RKO (cell line): ENCODE measurements at regions not wholly inside any gene's neighbourhood (a gene's known extent, or its start where the extent isn't known, plus 50 kb on each side); places are given as distances from the start of the nearest gene placed in this dataset.
A peak's percentile ranks its signal among the peaks of the same experiment; 100 is the strongest.
"Not testable (repeated sequence)": the region's sequence is repeated elsewhere in the genome, so short reads cannot be mapped to it uniquely, and the experiment has no call there.

ENCODE experiments used
- DNase-seq: peaks from one replicate; pipeline ENCODE4 v3.0.0-alpha.2; 2016; ENCODE audit warnings: low spot score

DNA sequence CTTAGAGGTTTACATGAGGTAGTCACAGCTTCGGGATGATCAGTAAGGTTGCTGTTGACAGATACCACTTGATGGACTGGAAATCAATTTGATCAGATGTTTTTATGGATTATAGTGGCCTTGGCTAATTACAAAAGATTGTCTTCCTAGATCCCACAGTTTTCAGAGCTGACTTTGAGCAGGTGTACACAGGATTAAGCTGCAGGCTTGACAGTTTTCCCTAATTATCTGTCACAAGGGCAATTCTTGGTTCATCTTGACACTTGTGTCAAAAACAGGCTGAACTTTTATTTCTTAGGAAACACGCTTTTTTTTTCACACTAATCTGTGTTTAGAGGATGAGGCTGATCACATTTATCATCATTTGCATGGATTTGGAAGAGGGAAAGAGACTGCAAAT, 824.0 kb upstream of the PIK3C3 start:
- no peak for DNase-seq

DNA sequence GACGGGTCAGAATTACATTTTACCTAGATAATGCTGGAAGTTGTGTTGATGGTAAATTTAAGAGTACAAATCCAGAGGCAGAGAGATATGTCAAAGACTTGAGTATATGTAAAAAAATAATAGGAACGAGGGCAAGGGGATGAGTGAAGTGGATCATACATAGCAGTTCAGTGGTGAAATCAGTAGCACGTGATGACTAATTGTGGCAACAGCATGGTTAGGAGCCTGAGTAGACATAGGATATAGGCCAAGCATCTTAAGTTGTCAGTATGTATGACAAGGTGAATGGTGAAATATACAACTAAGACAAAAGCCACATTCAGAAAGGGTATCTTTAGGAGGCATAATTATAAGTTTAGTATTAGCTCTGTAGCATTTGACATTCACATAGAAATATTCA, 826.5 kb upstream of the PIK3C3 start:
- DNase-seq: no peak

DNA sequence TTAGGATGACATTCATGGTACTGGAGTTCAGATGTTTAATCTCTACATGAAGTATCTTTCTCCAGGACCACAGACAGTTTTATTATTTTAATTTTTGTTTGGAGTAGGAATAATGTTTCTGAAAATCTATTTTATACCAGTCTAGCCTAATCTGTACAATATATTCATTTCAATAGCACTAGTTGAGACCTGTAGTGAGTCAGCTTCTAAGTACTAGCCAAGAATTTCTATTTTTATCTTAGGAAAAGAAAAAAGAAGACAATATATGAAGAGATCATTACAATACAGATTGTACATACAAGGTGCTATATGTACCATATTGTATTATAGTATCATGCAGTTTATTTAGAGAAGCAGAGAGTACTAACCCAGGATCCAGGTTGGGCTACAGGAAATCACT, 826.9 kb upstream of the PIK3C3 start:
- no peak for DNase-seq

DNA sequence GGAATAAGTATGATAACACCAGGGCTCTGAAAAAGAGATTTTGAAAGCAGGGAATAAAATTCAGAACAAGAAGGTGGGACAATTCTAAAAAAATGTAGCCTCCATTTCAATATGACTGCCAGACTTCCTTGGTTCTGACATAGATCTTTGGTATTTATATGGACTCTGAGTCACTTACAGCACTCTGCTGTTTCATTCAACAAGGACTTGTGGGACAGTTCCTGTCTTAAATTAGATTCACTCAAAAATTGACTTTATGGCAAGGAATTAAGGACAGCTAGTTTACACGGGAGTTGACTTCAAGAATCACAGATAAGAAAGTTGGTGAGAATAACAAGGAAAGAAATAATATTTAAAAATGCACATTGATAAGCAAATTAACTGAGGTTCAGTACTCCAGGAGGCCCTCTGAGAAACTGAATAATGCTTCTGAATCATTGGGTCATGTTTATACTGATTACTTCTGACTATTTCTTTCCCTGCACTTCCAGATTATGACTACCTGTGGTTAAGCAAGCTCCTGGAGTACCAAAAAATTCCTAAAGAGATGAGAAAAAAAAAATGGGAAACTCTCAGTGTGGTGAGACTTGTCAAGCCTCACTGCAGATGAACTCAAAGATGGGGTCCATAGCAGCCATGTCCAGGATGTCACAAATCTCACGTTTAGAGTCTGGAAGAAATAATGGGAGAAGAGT, 828.3 kb upstream of the PIK3C3 start:
- DNase-seq: peak; percentile 54

DNA sequence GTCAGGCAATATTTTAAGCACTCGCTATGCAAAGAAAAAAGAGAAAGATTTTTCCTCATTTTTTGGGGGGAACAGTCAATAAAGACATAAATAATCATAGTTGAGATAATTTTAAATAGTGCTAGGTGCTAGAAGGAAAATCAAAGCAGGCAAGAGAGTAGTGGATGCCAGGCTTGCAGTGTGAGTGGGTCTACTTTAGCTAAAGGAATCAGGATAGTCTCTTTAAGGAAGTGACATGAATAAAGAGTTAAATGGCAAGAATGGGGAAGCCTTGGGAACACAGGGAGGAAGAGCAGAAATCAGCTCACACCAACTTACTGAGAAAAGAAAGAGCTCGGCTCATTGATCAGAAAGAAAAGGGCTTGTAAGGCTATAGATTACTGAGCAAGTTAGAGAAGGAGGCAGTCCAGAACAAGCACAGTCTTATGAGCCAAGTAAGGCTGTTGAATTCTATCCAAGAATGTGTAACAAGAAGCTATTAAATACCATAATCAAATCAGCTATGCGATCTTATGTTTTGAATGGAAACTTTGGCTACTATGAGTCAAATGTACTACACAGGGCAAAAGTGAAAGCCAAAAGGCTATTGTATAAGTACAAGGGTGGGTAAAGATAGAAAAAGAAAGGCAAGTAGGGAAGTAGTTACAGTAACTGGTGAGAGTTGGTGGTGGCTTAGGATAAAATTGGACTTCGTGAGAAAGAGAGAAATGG, 833.8 kb upstream of the PIK3C3 start:
- no peak for DNase-seq

DNA sequence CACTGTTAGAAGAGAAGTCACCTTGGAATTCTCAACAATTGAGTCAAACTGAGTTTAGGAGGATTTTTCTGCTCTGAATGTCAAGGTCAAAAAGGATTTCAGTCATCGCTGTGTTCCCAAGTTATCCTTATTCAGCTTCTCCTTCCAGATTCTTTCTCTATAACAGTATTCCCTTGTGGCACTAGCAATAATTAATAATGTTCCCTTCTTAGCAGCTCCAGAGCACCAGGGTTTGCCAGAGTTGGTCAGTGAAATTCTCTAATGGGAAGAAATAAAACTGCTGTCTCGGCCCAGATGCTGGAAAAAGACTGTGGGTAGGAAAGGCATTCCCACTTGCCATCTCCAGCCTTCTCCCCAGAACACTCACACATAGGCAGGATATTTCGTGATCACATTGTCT, 836.0 kb upstream of the PIK3C3 start:
- no peak for DNase-seq

DNA sequence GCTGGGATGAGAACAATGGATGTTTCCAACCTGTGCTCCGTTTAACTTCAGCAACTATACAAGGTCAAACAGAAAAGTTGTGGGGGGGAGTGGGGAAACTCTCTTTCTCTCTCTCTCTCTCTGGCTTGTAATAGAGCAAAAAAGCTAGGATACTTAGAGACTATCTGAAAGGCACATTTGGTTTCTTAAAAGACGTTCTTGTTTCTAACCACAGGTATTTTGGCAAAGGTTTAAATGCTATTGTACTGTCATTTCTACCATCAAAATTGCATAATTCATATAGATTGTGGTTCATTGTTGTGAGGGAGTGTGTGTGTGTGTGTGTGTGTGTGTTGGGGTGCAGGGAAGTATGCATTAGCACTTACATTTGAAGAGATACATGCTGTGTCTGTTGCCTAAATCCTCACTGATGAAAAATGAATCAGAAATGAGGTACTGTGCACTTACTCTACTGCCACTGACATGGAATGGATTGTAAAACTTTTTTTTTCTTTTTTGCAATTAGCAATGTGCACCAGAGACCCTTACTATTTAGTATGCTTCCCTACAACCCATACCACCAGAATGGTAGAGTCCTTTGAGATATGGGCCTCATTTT, 841.0 kb upstream of the PIK3C3 start:
- no peak for DNase-seq

DNA sequence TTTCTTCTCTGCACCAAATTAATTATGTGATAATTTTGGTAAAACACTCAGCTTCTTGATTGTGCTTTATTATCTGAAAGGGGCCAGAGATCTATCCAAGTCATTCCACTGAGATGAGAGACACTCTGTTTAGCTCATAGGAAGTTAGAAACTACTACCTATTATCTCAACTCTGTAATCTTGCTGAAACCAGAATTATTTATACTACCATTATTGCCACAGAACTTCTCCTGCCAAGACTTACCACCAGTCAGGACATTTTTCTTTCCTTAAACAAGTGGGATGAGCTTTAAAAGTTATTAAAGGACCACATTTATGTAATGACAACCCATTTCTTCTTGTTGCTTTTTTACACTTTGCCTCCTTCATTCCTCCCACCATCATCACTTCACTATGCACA, 855.6 kb upstream of the PIK3C3 start:
- DNase-seq: no peak

DNA sequence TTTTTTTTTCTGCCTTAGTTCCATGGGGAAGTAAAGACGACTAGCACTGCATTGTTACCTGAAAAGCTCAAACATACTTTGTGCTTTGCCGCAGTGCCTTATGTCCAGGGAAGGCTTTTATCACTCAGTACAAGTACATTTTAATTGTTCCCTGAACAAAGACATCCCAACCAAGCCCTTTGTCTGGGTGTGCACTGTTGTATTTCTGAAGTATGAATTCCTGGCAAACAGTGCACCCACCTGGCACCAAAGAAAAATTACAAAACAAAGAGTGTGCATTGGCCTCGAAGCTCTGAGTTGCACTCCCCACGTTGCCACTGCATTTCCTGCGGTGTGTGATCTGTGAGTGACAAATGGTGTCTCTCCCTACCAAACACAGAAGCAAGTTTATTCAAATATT, 858.5 kb upstream of the PIK3C3 start:
- DNase-seq: peak; percentile 20

DNA sequence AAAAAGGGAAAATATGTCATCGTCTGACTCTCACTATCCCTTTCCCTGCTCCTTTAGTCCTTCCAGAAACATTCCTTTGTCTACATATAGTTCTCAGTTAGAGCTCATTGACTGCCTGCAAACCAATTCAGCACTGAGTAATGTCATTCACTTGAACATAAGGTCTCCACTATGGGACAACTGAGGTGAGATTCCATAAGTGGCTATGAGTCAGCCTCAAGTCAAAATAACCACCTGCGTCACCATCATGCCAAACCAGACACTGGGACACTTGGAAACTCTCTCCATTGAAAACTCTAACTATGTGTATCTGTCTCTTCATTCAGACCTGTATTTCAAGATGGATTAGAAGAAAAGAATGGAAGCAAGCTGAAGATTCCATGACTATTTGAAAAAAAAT, 878.0 kb upstream of the PIK3C3 start:
- DNase-seq: no peak

DNA sequence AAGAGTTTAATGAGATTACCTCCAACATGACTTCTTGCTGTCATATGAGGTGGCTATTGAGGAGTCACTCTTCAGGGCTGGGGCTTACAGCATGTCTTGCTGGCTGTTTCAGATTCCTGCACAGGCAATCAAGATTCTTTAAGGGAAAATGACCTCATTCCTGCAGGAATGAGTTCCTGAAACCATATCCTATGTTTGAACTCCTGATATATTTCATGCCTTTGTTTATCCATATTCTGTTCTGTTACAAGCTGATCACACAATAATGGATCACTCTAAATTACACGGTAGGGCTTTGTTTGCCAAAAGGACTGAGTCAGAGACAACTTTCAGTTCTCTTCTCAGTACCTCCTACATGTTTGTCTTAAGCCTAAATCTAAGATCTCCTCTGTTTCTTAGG, 879.8 kb upstream of the PIK3C3 start:
- no peak for DNase-seq

DNA sequence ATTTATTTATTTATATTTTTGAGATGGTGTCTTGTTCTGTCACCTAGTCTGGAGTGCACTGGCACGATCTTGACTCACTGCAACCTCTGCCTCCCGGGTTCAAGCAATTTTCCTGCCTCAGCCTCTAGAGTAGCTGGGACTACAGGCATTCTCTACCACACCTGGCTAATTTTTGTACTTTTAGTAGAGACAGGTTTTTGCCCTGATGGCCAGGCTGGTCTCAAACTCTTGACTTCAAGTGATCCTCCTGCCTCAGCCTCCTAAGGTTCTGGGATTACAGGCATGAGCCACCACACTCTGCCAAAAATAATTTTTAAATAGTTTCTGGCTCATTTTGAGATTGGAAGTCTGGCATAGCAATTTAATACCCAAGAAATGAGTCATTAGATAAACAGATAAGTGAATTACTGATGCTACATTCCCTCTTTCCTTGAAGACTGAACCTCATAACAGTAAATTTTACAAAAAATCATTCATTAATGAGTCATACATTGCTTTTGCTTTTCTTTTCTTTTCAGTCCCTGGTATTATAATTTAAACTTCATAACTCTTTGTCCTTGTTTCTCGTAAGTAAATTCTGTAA, 881.6 kb upstream of the PIK3C3 start:
- no peak for DNase-seq

DNA sequence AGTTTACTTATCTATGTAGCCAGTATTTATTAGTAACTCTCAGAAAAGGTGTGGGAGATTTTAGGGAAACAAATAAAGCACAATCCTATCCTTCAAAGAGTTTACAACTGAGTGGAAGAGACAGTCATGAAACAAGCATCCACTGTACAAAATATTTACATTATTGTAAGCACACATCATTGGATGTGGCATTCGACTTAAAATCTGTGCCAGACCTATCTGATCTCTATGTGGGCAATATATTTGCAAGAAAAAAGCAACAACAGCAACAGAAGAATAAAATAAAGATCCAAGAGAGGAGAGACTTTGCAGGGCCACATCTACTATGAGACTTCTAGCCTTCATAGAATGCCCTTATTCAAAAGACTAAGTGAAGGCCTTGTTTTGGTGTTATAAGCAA, 882.1 kb upstream of the PIK3C3 start:
- DNase-seq: no peak

DNA sequence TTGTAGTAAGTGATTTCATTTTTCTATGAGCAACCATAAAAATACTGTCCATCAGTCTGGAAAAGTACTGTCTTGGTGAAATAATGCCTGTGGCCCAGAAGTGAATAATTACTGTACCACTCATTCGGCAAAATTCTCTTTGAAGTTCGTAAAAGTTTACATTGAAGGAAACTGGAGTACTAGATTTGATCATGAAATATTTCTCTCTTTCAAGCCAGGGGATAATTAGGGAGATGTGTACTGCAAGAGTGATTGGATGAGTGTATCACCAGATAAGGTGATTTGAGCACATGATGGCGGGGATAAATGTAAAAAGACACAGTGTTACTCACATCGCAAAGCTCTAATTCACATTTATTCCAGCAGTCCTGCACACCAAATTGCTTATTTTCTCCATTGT, 883.2 kb upstream of the PIK3C3 start:
- no peak for DNase-seq

DNA sequence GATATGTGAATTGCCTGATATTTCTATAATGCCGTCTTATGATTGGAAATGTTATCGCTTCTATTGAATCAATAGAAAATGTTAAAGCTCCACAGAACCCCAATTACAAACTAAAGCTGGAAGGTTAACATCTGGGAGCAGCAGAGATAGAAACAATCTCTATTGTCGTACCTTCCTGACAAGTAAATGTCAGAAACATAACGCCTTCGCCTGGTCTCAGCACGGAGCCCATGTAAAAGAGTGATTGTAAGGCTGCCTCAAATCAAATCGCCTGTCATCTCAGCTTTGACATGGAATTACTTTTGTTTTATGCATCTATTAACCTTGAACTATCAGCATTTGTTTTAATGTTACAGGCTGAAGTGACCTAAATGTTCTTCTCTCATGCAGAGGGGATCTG, 885.9 kb upstream of the PIK3C3 start:
- DNase-seq: no peak

DNA sequence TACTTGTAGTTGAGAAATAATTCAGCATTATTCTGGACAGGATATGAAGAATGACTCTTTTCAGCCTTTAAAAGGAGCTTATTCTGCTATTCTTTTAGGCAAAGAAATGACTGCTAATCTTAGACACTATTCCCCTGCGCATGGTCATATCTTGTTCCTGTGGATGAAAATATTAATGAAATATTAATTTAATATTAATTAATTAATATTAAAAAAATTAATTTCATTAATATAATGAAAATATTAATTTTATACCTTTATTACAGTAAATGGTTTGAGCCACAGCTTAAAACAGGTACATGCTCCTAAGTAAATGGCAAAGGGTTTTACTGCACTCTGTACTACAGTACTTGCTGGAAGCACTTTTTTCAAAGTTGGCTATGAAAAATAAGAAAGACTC, 890.1 kb upstream of the PIK3C3 start:
- DNase-seq: no peak

DNA sequence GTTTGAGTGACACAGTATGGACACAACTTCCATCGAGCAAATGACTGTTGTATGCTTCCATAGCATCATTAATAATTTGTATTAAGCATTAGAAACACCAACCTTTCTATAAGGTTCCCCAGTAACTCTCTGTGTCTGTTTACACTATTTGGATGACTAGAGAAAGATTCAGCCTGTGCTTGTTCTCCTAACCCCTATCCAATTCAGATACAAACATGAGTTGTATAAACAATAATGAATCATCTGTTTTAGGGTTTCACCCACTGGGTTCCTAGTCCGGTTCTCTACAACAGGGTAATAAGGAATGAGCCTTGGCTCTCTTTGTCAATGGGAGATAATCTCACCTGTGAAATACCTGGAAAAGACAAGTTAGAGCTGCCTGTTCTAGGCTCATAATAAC, 894.1 kb upstream of the PIK3C3 start:
- DNase-seq: no peak

DNA sequence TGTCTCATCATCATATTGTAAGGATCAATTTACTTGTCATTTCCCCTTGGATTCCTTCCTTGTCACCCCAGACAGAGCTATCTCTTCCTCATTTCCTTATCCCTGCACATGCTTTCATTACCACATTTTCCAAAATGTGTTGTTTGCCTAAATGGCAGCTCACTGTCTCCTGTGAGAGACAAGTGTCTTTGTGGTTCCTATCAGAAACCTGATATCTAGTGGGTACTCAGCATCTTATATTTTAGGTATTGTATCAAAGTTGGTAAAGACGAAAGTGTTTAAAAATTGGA, 896.0 kb upstream of the PIK3C3 start:
- no peak for DNase-seq

DNA sequence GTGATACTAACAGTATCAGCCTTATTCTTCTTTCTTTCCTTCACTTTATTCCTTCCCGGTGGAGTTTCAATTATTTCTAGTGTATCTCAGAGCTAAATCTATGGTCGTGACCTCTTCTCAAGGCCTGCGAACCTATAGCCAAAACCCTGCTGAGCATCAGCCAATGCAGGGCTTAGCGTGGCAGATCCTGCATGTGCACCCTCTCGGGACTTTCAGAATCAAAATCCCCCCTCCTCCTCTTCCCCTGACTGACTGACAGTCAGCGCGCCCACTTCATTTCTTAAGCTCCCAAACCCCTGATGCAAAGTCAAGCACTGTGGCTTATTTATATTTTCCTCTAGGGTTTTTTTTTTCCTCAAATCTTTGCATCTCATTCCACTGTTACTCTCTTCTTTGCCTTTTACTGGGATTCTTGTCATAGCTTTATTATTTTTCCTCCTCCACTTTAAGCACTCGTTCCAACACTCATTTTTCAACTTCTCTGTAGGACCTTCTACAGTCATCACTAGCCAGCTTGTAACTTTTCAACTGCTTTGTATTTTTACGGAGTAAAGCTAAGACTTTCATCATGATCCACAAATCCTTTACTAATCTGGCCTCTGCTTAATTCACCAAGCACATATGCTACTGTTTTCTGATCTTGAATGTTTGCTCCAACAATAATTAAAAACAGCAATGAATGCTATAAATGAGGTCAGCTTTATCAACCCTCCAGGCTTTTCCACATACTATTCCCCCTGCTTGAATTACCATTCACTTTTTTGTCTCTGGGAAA, 896.5 kb upstream of the PIK3C3 start:
- no peak for DNase-seq

DNA sequence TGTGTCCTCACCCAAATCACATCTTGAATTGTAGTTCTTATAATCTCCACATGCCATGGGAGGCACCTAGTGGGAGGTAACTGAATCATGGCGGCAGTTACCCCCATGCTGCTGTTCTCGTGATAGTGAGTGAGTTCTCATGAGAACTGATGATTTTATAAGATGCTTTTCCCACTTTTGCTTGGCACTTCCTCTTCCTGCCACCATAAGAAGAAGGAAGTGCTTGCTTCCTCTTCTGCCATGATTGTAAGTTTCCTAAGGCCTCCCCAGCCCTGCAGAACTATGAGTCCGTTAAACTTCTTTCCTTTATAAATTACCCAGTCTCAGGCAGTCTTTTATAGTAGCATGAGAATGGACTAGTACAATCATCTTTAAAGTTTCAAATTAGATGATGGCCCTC, 902.4 kb upstream of the PIK3C3 start:
- DNase-seq: no peak

DNA sequence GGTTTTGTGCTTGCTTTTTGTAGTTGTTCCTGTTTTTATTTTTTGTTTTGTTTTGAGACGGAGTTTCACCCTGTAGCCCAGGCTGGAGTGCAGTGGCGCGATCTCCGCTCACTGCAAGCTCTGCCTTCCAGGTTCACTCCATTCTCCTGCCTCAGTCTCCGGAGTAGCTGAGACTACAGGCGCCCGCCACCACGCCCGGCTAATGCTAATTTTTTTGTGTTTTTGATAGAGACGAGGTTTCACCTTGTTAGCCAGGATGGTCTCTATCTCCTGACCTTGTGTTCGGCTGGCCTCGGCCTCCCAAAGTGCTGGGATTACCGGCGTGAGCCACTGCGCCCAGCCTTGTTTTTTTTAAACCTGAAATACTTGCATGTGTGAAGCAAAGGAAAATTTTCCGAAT, 908.8 kb upstream of the PIK3C3 start:
- not testable (repeated sequence) for DNase-seq

DNA sequence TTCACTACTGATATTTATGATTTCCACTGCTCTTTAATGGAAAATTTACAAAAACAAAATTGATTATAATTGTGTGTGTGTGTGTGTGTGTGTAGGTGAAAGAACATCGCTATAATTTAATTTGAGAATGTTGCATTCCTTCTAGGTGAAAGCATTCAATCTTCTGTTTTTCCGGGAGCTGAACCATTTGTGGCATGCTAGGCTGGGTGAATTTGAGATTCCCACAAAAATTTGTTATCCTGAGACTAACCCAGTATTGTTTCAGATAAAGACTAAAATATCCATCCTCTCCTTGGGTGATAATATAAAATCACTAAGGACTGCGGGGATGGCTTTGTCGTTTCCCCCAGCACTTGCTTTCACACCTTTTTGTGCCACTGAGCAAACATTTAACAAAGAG, 911.2 kb upstream of the PIK3C3 start:
- no peak for DNase-seq

DNA sequence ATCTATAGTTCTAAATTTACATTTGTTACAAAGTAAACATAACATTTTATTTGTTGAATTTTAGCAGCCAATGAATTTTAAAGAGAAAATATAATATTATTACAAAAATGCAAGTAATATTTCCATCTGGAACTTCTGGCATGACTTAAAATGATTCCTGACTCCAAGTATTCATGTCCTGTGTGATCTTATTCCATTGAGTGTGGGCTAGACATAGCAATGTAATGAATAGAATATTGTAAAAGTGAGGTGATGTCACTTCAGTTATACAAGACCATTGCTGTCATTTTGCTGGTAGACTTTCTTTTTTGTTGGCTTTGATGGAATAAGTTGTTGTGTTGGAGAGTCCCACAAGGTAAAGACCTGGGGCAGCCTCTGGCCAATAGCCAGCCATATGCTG, 912.2 kb upstream of the PIK3C3 start:
- DNase-seq: no peak
